ENCODE measurements at regions not wholly inside any gene's neighbourhood (a gene's known extent, or its start where the extent isn't known, plus 50 kb on each side); places are given as distances from the start of the nearest gene placed in this dataset.

- Histone ChIP-seq H3K4me1 (ENCODE audit: insufficient read depth, low read length) (no peaks in the 10 kb centered on the region), H3K79me2 (ENCODE audit: insufficient read depth, low read length) (no peaks in the 10 kb centered on the region), H2AFZ (ENCODE audit: low read length) (no peak overlapping the region), H3K9me3 (ENCODE audit: low read length) (no peaks in the 10 kb centered on the region), H3K9ac (ENCODE audit: insufficient read depth, low read depth, low read length) (no peak overlapping the region), H3K36me3 (replicated peaks in 1 of 2; ENCODE audit: control insufficient read depth in 1 of 2, insufficient read depth in 2 of 2, low read length in 2 of 2) (no peaks in the 10 kb centered on the region), H4K20me1 (ENCODE audit: insufficient read depth, low read length) (no peaks in the 10 kb centered on the region), H3K4me3 (replicated peaks in 1 of 3; ENCODE audit: insufficient read depth in 1 of 3, low read depth in 2 of 3, low read length in 3 of 3) (no peak overlapping the region), H3K4me2 (ENCODE audit: low read depth, low read length) (no peak overlapping the region), H3K27ac (ENCODE audit: extremely low read length, insufficient read depth, low read length) (no peak overlapping the region), H3K27me3 (ENCODE audit: control insufficient read depth in 1 of 2, insufficient read depth in 2 of 2, low read length in 2 of 2) (peaks cover 0 to 23% of the 10 kb centered on the region in 2 experiments; a peak in 3 of 5 replicates)
- CTCF ChIA-PET (ENCODE audit: low intra/inter-chr PET ratio, low total read pairs): no interaction called here
- DNase-seq (ENCODE audit: low spot score) (no peak), ATAC-seq (no peak), FAIRE-seq (no peak)
- in situ Hi-C loops (cut with HindIII; ENCODE audit: extremely low pct_ligation_motif_present, low pct_unique_long_range_greater_than_20kb) (no loop called here), intact Hi-C loops (cut with micrococcal nuclease; ENCODE audit: unreplicated experiment) (no loop called here)
- no TSS peak for BruUV-seq (replicated peaks)
- 38% methylated on average over 2 of the region's 2 CpGs for WGBS (ENCODE audit: low lambda C conversion rate)
- POLR2A ChIA-PET: no interaction called here
- no peak for TF ChIP-seq ZNF749 (CRISPR knock-in tag; IDR thresholded peaks at IDR 0.05; ENCODE audit: borderline replicate concordance)
- no peak for TF ChIP-seq ZNF121 (CRISPR knock-in tag; IDR thresholded peaks at IDR 0.05)
- TF ChIP-seq GTF3A (CRISPR knock-in tag; conservative IDR thresholded peaks at IDR 0.05): no peak
- no peak for TF ChIP-seq ZNF777 (CRISPR knock-in tag; IDR thresholded peaks at IDR 0.05)
- TF ChIP-seq ZNF646 (CRISPR knock-in tag; IDR thresholded peaks at IDR 0.05): no peak
- TF ChIP-seq ZNF782 (CRISPR knock-in tag; IDR thresholded peaks at IDR 0.05; ENCODE audit: borderline replicate concordance): no peak
- TF ChIP-seq DPF2 (CRISPR knock-in tag; IDR thresholded peaks at IDR 0.05; ENCODE audit: borderline replicate concordance, low read depth): no peak
- TF ChIP-seq SMARCC2 (IDR thresholded peaks at IDR 0.05): no peak
- no peak for TF ChIP-seq HNF1B (CRISPR knock-in tag; IDR thresholded peaks at IDR 0.05)
- no peak for TF ChIP-seq DMAP1 (CRISPR knock-in tag; IDR thresholded peaks at IDR 0.05)
- TF ChIP-seq SNAI1 (CRISPR knock-in tag; IDR thresholded peaks at IDR 0.05; ENCODE audit: borderline replicate concordance): no peak
- no peak for TF ChIP-seq ZNF160 (CRISPR knock-in tag; IDR thresholded peaks at IDR 0.05)
These were observed 599.3 kb upstream of the MKI67 start for GRCh38 chr10:128725531-128725930.

Data from HepG2 (cell line).